Stimulated activated CD4-positive, alpha-beta T cell treated with anti-CD3 and anti-CD28 coated beads, Interleukin-1b, Interleukin-23, amount 100 ng/mL, for 1 hour (primary cell): ENCODE measurements at regions not wholly inside any gene's neighbourhood (a gene's known extent, or its start where the extent isn't known, plus 50 kb on each side); places are given as distances from the start of the nearest gene placed in this dataset.
"Not testable (repeated sequence)": the region's sequence is repeated elsewhere in the genome, so short reads cannot be mapped to it uniquely, and the experiment has no call there.

Source experiments
- DNase-seq, 2 donors: peaks; one replicate each; pipeline ENCODE4 v3.0.0-alpha.2; 2020; ENCODE audit warnings: low read depth in 2 of 2

DNA sequence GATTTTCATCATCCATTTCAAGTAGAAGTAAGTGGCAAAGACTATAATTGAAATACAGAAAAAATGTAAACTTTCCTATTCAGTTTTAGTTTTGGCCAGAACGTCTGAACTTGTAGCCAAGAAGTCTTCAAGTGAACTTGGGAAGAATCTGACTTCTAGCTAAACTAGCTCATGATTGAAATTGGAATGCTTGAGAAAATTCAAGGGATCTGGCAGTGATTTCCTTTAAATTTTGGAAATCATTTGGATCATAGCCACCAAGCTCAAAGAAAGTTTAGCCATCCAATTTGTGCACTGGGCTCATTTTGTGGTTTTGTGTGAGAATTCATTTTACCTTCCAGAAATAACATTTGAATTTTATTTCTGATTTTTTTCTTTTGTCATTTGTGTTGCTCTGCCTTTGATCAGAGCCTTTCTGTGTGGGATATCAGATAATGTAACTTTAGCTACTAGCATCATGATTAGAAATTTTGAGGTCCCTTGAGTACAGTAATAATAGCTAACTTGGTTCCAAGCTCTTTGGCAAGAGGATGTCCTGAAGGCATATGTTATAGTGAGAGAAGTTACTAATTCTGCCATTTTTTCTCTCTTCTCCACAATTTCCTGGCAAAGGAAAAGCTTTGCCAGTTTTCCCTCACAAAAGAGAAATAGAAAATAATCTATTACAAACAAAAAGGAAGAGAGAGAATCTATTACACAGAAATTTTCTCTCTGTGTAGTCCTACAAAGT is 2123.7 kb upstream of the RAG2 start:
- no peak for DNase-seq

DNA sequence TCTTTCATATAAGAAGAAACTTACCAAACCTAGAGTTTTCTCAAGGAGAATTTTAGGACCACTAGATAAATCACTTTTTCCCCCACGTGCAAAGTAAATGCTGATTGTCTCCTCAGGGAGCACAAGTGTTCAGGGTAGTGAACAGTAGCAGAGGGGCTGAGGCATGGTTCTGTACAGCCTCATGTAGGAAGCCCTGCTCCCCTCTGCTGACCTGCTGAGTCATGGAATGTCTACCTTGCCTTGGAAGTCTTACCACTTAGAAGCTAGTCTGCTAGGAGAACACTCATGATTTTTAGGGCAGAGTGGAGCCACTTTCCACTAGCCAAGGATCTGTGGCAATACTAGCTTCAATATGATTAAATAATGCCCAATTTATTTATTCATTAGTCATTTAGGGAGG is 2120.6 kb upstream of the RAG2 start:
- no peak for DNase-seq

DNA sequence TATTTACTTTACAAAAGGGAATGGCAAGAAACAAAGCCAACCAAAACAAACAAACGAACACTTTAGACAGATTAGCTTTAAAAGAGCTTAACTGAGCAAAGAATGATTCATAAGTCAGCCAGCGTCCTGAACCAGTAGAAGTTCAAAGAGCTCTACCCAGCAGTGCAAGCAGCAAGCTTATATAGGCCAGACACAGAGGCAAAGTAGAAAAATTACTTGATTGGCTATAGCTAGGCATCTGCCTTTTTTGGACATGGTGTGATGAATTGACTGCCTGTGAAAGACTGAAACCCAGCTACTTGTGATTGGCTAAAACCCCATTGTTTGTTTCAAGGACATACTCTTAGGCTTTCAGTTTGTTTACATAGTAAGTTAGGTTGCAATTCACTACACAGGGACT is 2120.0 kb upstream of the RAG2 start:
- no peak for DNase-seq

DNA sequence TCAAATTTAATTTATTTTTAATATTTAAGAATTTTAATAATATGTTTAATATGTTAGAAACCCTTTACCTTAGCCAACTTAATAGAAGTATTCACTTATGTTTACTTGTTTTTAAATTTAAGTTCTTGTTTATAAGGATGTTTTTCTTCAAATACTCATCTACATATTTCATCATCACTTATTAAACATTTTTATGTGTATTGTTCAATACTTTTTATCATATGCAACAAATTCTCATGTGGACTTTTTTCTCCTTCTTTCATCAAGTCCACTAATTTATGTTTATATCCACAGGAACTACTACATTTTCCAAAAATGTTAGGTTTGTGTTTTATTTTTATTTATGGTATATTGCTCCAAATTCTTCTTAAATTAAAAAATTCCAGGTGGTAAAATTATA is 2113.1 kb upstream of the RAG2 start:
- DNase-seq: no peak

DNA sequence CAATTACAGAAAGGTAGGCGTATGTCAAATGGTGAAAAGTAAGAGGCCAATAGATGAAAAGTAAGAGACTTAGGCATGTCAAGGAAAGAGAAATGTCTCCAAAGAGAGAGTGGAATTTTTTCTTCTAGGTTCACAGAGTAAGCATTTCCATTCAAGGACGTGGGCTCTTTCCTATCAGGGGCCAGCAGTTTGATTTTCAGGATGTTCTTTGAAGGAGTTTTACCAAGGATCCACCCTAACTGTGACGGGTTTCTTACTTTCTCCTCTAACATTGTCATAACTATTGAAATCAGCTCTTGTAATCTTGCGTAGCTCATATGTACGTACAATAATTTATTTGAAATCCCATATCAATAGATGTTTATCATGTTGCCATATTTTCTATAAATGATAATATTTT is 2112.2 kb upstream of the RAG2 start:
- no peak for DNase-seq

DNA sequence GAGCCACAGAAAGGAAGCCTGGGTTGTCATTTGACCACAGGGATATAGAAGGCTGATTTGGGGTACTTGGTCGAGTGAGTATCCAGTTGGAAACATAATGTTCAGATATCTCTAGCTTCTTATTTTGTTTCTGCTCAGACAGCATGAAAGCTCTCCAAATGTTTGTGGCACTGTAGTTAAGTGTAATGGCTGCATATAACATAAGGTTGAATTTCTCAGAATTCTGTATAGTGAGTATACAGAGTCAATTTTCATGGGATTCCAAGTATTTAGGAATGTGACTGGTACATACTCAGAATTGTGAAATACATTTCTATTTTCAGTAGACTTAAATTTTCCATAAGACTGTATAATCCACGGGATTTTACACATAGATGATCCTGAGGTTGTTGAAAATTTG is 2102.1 kb upstream of the RAG2 start:
- DNase-seq: no peak

DNA sequence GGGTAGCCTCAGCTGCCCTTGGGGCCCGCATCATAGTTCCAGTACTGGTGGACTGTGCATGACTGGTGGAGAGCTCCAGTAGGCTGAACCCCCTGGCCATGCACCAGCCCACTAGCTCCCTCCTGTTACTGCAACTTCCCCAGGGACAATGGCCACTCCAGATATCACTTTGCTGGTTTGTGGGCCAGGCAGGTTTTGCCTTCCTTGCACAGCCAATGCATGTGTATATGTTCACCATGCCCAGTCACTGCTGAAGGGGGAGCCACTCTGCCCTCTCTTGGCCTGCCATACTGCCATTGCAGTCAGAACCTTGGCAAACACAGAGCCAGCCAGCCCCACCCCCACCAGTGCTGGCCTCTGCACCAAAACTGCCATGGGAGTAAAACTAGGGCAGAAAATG is 2095.3 kb upstream of the RAG2 start:
- no peak for DNase-seq

DNA sequence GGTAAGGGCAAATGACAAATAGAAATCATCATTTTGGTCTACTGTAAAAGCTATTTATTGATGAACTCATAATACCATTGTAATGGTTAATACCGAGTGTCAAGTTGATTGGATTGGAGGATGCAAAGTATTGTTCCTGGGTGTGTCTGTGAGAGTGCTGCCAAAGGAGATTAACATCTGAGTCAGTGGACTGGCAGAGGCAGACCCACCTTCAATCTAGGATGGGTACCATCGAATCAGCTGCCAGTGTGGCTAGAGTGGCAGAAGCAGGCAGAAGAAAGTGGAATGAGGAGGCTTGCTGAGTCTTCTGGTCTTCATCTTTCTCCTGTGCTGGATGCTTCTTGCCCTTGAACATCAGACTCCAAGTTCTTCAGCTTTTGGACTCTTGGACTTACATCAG is 2092.2 kb upstream of the RAG2 start:
- not testable (repeated sequence) for DNase-seq

DNA sequence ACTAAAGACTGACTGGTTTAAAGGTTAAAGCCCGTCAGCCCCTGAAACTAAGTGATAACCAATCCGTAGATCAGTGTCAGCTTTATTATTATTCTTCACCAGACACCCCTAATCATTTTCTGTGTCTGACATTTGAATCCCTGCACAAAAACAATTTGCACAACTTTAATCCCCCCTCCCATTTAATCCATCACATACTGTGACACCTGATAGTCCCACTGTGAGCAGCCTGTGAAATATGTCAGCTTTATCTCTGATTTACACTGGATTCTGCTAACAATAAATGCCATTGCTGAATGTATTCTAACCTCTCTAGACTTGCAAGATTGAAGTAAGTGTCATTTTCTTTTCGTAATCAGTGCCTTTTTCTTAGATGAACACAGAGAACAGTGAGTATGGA is 2089.0 kb upstream of the RAG2 start:
- no peak for DNase-seq

DNA sequence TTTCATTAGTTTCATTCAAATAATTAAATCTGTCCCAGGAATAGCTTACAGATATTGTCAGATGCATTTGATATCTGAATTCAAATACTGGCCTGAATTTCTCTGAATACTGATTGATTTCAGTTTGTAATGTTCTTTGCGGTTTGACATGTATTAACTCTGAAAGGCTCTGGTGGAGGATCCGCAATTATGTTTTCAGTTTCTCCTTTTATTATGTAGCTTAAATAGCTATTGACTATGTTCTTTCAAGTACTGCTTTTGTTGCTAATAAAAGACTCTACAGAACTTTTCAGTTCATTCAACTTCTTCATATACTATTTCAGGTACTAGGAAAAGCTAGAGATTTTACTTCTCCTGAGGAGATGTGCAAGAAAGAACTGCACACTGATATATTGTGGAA is 2085.4 kb upstream of the RAG2 start:
- DNase-seq: no peak

DNA sequence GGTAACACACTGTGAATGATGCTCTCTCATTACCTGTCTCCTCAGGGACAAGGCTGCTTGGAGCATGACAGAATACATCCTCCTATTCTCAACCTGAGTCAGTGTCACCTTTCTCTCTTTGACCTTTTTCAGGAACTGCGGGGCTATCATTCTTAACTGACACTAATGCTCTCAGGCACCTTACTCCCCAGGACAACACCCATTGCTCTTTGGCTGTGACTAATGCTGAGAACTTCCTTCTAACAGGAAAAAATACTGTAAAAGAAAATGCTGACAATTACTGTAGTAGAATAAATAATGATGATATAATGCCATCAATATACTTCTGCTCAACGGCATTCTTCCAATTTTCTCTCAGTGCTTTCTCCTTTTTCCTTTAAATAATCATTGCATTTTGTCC is 2082.7 kb upstream of the RAG2 start:
- DNase-seq: no peak

DNA sequence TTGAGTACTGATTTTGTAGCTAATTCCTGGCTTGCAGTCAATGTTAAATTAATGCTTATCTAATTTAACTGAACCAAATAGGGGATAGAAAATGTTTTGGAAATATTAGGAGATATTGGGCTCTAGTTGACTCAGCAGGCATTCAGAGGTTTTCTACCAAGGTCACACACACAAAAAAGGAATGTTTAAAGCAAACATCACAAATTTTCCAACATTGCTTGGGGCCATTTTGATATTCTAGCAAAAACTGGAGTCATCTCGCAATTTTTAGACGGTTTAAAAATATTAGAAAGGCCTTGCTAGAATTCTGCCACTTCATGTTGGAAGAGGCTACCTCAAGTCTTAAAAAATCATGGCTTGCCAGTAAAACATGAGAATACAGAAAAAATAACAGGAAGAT is 2082.1 kb upstream of the RAG2 start:
- DNase-seq: no peak

DNA sequence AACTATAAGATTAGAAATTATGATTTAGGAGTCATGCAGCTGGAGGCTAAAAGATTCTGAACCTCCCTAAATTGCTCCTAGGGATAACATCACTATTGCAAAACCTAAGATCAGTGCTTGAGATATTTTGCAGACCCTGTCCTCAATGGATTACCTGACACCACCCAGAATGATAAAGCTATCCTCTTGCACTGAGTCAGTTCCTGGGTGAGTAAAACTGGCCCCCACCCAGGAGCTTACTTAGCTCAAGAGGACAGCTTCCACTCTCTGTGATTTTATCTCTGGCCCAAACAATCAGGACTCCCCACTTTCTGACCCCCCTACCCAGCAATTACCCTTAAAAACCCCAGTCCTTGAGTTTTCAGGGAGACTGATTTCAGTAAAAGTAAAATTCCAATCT is 2074.4 kb upstream of the RAG2 start:
- DNase-seq: no peak

DNA sequence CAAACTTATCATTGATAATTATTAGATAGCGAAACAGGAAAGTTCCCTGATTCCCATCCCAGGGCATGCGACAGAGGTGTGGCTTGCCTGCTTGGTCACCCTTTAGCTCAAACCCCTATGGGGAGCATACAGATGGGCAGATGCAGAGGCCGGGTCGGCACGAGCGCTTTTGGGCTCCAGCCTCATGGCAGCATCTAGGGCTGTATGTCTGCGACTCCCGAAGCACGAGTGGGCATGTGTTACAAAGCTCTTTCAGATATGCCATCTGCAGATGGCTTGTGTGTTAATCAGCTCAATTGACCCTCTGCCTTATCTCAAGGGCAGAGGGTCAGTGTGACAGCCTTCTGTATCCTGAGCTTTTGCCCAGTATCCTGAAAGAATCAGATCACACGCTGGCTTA is 2069.3 kb upstream of the RAG2 start:
- DNase-seq: no peak

DNA sequence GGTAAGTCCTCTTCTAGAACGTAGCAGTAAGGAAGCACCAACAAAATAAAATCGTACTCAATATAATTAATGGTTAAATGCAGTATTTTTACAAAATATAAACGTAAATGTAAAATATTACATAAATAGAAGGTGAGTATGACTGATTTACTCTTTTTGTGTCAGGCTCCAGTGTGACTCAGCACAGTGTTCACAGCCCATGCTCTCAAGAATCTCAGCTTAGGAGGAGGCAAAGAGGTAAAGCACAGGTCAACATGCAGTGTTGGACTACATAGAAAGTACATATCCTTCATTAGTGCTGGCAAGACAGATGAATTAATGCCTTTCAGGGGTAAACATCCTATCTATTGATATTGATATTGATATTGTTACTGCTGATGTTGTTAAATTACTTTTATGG is 2050.6 kb upstream of the RAG2 start:
- DNase-seq: no peak

DNA sequence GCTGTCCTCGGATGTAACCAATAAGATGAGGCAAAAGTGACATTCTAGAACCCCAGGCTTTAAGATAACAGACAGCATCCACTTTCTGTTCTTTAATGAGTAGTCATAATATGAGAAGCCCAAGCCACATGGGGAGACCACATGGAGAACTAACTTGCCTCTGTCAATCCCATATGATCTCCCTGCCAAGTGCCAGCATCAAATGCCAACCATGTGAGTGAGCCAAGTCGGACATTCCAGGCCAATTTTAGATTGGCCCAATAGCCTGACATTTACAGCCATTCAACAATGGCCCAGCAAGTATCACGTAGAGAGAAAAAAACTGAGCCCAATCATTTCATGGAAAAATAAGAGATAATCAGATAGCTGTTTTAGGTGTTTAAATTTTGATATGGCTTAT is 2048.3 kb upstream of the RAG2 start:
- DNase-seq: no peak

DNA sequence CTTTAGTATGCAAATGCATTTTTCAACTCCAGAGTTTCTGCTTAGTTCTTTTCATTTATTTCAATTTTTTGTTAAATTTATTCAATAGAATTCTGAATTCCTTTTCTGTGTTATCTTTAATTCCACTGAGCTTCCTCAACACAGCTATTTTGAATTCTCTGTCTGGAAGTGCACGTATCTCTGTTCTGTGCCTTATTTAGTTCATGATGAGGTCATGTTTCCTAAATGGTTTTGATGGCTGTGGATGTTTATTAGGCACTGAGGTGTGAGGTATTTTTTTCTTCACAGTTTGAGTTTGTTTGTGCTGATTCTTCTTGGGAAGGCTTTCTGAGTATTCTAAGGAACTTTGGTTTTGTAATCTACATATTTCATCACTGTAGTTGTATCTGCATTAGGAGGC is 2042.8 kb upstream of the RAG2 start:
- no peak for DNase-seq

DNA sequence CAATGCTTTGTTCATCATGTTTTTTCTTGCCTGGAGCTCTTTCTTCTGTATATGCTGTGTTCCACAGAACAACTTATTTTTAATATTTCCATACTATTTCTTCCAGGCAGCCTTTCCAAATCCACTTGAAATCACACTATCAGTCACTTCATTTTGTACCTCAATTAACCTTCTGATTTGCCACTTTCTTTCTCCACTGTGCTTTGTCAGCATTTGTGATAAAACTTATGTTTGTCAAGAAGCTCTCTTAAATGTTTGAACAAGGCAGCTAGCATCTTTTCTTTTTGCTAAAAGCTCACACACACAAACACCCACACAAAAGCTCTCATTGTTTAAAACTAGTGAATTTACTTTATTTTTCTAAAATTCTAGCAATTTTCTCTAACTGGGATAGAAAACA is 2014.7 kb upstream of the RAG2 start:
- no peak for DNase-seq

DNA sequence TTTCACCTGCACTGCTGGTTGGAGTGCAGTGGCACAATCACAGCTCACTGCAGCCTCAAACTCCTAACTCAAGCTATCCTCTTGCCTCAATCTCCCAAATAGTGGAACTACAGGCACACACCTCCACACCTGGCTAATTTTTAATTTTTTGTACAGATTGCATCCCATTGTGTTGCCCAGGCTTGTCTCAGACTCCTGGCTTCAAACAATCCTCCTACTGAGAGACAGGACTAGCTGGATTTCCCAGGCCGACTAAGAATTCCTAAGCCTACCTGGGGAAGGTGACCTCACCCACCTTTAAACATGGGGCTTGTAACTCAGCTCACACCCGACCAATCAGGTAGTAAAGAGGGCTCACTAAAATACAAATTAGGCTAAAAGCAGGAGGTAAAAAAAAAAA is 2003.3 kb upstream of the RAG2 start:
- not testable (repeated sequence) for DNase-seq

DNA sequence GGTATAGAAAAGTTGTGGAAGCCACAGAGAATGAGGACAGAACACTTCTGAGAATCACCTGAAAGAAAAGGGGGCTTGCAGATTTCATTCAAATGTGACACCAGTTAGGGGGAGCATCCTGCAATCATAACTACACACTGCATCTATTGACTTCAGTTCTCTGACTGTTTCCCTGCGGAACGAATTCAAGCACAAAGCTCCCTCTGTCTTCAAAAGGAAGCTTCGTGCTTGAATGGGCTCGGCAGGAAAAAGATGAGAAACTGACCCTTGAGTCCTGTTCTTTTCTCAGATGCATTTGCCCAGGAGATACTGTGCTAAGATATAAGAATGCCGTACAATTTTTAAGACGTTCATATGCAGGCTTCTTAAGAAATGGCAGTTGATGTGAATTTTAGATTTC is 2000.4 kb upstream of the RAG2 start:
- DNase-seq: no peak

DNA sequence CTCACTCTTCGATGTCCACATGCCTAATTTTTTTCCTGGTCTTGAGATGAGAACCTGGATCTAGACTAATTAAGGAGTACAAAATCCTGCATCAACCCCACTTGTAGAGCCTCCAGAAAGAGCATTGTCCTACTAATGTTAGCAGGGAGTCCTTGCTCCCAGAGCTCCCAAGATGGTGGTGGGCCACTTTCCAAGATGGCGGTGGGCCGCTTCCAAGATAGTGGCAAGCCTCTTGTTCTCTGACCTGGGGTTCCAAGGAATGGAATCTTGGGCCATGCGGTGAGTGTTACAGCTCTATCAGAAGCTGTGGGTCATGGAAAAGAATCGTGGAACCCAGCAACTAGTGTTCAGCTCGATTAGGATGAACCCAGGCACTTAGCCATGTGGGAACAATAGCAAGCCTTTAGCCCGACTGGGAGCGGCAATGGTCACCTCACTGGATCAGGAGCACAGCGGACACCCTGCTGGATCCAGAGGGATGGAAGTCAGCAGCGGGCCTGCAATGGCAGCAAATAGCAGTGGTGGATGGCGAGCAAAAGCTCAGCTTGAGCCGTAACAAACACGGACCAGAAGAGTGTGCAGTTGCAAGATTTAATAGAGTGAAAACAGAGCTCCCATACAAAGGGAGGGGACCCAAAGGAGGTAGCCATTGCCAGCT is 1997.5 kb upstream of the RAG2 start:
- DNase-seq: not testable (repeated sequence)

DNA sequence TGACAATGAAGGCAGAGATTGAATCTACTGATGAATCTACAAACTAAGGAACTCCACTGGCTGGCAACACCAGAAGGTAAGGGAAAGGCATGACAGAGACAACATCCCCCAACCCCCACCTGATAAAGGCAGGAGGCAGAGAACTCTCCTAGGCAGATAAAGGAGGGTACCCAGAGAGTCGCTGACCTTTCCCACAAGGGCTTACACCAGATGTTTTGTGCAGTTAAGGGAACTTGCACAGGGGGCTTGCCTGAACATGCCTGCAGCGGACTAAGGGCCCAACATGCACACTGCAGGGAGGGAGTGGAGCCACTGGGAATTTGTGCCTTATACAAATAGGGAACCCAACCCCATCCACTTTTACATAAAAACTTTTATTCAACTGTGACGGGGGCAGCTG is 1996.9 kb upstream of the RAG2 start:
- no peak for DNase-seq

DNA sequence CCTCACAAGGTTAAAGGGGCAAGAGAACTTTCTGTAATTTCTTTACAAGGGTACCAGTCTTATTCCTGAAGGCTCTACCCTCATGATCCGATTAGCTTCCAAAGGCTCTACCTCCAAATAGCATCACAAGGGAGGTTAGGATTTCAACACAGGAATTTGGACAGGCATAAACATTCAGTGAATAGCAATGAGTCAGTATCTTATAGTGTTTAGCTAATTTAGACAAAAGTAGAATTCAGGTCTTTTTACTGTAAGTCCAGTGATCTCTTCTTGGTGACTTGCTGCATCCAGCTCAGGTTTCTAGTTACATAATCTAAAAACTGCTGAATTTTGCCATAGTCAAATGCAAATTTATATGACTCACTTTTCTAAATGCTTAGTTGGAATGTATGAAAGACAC is 1995.6 kb upstream of the RAG2 start:
- DNase-seq: no peak

DNA sequence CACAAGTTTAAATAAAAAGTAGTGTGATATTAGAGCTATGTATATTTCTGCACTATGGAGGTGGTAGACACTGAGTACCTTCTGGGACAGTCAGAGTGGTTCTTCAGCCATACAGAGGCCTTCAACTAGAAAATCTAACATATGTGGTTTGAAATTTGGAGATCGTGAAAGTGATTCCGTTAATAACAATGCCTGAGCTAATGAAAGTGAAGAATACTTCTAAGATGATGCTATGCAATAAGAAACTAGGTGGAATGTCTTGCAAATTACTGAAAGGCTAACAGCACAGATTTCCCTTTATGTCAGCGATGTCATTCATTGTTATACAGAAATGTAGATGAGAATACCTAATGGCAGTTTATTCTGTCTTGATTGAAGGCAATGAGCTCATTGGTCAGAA is 1984.7 kb upstream of the RAG2 start:
- no peak for DNase-seq
